ENCODE measurements at regions not wholly inside any gene's neighbourhood (a gene's known extent, or its start where the extent isn't known, plus 50 kb on each side); places are given as distances from the start of the nearest gene placed in this dataset.
A peak's percentile ranks its signal among the peaks of the same experiment; 100 is the strongest.
"Not testable (repeated sequence)": the region's sequence is repeated elsewhere in the genome, so short reads cannot be mapped to it uniquely, and the experiment has no call there.

DNA sequence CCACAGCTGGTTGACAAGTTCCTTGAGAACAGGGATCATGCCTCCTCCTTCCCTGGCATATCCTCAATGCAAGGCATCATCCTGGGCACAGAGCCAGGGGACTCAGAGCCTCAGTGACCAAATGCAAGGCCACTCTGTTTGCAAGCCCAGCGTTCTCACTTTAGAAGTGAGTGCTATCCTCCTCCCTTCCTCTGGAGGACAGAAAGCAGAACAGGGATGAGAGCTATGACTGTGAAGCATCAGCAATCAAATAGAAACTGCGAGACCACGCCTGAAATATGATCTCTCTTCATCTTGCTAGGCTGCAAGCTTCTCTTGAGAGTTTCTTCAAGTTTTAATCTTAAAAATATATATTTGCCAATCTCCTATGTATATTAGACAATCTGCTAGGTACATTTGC lies 119.8 kb downstream of the LRATD1 start:
- DNase-seq (ENCODE audit: low read depth), result no peak

DNA sequence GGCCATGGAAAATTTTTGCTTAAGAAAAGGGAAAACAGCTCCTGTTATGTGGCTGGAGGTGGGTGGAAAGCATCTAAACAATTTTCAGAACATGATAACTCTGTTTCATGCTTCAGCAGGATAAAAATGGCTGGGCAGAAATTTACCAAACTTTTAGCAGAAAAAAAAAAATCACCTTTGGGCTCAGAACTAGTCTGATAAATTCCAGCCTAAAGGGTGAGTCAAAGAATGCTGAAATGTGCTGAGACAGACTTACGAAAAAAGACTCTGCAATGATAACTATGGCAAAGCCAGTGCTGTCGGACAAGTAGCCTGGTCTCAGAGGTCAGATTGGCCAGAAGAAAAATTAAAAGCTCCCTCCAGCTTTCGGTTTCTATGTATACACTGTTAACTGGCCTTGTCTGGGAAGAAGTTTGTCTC lies 123.6 kb downstream of the LRATD1 start:
- peak; percentile 26 for DNase-seq (ENCODE audit: low read depth)

DNA sequence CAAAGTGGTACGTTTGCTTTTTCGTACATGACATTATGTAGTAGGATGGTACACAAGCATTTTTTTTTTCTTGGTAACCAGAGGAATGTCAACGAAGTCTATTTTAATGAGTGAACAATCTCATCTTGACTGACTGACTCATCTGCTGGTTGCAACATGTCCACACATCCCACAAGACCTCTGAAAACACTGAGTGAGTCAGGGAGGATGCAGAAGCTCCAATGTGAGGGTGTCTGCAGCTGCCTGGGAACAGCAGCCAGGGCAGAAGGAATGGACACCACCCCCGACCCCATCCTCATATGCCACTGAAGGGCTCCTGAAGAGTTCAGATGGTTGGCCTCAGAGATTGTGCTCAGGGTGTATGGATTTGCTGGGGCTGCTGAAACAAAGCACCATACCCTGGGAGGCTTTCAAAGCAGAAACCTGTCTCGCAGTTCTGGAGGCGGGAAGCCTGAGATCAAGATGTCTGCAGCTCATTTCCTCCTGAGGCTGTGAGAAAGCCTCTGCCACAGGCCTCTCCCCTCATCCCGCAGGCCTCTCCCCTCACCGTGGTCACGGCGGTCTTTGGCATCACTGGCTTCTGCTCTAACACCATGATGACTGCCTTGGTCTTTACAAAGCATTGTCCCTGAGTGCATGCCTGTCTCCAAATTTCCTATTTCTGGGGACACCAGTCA lies 124.6 kb downstream of the LRATD1 start:
- DNase-seq (ENCODE audit: low read depth), result peak; percentile 77

DNA sequence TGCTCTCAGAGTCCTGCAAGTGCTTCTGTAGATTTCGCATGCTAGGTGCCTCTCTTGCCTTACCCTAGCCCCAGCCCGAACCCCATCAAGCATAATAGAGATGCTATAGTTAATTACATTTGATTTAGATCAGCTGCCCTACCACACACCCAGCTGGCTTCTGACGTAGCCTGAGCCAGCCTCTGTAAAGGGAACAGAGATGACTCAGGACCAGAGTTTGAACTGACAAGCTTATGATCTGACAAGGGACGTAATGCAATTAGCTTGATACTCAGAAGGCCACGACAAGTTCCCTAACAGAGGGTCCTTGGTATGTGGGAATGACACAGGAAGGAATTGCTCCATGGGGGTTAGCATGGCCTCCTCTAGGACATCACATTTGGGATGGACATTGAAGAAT lies 126.6 kb downstream of the LRATD1 start:
- no peak for DNase-seq (ENCODE audit: low read depth)

DNA sequence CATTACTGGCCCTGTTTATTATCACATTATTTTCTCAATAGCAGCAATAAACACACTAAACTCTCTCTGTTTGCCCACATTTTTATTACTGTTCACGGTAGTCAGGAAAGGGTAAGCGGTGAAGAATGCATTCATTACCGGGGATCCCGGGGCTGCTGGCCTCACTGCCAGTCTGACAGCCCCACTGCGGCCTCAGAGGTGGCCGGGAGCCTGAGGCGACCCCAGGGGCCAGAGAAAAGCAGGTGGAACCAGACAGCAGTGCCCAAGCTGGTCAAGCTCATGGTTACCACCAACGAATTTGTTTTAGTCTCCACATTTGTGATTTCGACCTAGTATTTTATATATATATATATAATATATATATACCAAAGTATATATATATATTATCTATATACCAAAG lies 127.7 kb downstream of the LRATD1 start:
- DNase-seq (ENCODE audit: low read depth), result no peak

DNA sequence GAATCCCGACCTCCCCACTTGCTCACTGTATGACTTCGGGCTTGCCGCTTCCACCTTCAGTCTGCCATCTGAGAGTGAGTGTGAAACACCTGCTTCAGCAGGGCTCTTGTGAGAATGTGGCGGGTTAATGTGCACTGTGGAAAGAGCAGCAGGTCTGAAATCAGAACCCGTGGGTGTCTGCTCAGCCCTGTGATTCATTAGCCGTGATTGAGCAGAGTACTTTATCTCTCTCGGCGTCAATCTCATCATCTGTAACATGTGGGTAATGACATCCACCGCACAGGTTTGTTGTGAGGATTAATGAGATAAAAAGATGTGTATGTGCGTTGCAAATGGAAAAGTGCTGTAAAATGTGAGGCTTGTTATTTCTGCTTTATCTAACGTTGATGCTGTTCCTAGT lies 128.6 kb downstream of the LRATD1 start:
- DNase-seq (ENCODE audit: low read depth), result no peak

DNA sequence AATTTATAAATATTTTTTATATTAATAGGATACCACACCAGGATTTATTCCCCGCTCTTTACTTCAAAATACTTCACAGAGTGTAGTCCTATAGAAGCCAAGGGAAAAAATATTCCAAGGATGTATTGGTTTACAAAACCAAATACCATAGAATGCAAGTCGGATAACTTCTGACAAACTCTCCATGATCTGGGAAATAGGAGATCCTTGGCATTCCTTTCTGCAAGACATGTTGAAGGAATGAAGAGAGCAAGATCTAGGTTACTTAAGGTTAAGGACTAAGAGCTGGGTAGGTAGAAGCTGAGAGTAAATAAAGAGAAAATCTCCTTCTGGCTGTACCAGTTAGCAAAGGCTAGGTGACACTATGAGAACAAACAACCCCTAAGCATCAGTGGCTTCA lies 141.2 kb downstream of the LRATD1 start:
- DNase-seq (ENCODE audit: low read depth), result no peak

DNA sequence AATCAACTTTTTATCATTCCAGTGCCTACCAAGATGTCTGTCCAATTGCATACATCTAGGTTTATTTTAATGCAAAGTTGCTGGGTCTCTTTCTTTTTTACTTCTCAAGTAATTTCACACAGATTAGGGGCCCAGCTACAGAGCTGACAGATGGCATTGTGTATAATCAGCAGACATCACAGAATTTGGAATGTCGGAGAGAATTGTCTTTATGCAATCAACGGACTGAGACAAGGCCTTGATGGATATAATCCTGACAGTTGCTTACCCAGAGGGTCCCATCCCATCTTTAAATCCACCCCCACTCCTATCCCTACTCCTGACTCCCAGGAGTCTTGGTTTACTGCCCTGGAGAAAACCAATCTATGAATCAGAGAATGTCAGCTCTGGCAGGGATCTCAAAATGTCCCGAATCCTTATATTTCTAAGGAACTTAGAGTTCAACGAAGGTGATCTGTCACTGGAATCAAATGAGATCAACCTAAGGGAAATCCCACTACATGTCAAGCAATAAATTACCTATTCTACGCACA lies 142.0 kb downstream of the LRATD1 start:
- DNase-seq (ENCODE audit: low read depth), result no peak

DNA sequence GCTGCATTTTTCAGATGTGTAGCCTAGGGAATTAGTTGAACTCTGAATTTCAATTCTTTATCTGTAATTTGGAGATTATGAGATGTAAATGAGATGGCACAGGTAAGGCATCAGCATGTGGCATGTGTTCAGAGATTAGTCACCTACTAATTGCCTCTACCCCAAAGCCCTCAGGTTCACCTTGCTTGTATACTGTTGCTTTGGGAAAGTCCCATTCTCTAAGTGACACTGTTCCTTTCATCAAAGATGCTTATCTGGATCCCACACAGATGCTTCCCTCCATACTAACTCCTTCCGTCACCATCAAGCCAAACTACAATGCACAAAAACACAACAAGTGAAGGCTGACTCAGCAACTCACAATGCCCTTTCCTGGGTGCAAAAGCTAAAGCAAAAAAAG lies 143.7 kb downstream of the LRATD1 start:
- DNase-seq (ENCODE audit: low read depth), result no peak

DNA sequence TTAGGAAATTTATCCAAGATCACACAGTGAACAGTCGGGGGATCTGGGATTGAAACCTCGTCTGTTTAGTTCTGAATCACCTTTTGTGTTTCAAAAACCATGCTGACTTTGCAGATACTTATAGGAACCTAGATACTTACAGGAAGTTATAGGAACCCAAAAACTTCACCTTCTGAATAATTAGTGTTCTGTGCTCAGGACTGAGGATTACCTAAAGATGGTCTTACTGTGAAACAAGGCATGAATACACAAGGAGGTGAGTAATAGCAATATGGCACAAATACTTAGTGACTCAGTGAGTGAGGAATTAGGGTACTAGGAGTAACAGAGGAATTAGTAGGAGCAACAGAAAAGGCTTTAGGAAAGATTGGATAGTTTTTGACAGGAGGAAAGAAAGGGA lies 145.5 kb downstream of the LRATD1 start:
- DNase-seq (ENCODE audit: low read depth), result no peak

DNA sequence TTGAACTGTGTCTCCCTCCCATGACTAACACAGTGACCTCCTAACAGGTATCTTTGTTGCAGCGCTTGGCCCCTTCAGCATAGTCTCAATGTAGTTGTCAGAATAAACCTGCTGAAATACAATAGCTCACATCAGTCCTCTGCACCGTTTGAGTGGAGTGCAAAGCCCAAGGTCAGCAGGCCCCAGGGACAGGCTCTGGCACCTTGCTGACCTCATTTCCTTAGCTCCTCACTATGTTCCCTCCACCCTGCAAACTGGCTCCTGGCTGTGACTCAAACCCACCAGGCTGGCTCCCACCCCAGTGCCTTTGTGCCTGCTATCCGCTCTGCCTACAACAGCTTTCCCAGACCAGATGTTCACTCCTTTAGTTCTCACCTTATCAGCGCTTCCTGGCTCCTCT lies 146.7 kb downstream of the LRATD1 start:
- DNase-seq (ENCODE audit: low read depth), result no peak

DNA sequence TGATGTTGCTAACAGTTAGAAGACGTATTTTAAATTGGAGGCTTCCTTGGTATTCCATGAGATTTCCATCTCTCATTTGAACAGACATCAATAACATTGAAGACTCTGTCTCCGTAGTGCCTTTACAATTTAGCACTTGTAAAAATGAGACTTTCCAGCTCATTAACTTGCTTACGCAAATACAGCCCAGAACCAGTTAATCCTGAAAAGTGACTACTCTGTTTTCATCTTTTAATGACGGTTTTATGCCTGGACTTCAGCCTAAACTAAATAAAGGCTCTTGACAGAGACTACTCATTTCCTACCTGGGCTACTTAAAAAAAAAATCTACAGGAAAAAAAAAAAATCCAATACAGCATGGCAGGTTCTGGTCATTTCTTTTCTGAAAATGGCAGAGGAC lies 148.6 kb downstream of the LRATD1 start:
- DNase-seq (ENCODE audit: low read depth), result no peak

DNA sequence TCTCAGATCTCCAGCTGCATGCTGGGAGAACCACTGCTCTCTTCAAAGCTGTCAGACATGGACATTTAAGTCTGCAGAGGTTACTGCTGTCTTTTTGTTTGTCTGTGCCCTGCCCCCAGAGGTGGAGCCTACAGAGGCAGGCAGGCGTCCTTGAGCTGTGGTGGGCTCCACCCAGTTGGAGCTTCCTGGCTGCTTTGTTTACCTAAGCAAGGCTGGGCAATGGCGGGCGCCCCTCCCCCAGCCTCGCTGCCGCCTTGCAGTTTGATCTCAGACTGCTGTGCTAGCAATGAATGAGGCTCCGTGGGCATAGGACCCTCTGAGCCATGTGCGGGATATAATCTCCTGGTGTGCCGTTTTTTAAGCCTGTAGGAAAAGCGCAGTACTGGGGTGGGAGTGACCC lies 156.3 kb downstream of the LRATD1 start:
- not testable (repeated sequence) for DNase-seq (ENCODE audit: low read depth)

DNA sequence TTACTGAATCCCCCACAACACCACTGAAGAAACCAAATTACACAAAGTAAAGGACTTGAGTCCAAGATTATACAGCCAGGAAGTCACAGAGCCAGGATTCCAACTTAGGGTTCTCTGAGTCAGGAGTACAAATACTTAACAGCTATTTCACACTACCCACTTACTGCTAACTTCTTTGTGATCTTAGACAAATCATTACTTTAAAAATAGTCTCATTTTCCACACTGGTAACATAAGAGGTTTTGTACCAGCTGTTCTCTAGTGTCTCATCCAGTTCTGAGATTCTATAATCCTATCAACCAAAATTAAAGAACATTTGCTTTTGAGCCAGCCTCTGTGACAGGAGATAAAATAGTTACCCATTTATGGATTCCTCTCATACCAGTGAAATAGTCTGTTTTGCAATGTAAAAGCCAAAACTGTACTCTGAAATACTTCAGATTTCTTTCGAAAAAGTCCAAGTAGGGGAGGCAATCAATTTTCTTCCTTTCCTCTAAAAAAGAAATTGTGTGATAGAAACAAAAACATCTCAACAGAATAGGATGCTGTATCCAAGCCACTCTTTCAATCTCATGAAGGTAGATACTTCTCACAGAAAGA lies 157.6 kb downstream of the LRATD1 start:
- no peak for DNase-seq (ENCODE audit: low read depth)

DNA sequence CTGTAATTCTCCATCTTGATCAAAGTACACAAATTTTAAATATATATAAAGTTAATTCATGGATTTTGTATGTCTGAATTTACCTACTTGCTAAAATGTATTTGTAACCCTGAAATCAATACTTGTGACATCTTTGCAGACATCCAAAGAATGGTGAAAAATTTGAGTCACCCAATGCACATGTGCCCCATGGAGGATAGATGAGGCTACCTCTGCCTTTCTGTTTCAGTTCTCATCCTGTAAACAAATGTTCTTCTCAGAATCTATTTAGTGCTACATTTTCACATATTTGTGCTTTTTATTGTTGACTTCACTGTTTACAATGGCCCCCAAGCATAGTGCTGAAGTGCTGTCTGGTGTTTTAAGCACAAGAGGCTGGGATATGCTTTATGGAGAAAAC lies 171.5 kb downstream of the LRATD1 start:
- DNase-seq (ENCODE audit: low read depth), result no peak

DNA sequence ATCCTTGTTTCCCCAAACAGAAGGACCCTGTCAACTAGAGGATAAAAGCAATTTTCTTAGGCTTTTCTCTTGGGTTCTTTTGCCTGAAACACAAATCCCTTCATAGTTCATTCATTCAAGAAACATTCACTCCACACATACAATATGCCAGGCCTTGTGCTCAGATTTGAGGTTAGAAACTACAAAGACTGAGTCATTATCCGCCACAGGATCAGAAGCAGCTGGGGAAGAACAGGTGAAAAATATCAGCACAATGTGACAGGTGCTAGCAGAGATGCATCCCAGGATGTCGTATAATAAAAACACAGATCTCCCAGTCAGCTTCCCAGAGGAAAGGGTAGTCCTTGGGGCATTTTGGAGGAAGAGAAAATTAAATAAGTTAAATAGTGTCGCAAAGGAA lies 172.4 kb downstream of the LRATD1 start:
- DNase-seq (ENCODE audit: low read depth), result no peak

DNA sequence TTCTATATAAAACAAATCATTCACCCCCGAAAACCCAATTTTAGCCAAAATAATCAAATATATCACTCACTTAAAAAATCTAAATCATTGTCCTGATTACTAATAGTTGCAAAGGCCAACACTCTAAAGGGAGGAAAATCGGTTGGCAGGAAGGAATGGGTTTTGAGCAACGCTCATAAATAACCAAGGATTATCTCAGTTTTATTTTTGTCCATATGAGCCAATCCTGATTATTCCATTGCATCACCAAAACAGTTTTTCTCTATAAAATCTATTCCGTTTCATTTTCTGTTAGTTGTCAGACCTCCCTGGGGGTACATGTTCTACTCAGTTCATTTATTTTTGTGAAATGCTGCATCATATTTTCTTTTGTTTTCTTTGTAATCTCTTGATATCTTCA lies 174.1 kb downstream of the LRATD1 start:
- DNase-seq (ENCODE audit: low read depth), result no peak

DNA sequence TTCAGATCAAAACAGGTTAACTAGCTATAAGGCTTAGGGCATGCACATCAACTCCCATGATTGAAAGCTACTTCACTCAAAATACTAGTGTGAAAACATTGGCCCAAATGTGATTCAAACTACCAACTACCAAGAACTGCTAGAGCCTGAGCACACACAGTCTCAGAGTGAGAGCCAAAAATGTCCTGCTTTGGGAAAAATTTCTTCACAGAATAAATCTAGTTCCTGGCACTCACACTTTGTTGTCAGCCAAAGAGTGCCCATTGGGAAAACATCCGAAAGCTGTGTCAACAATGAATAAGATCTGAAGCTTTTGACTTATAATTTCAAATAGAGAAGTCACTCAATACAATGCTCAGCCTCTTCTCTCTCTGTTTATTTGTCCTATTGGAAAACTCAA lies 182.7 kb downstream of the LRATD1 start:
- DNase-seq (ENCODE audit: low read depth), result no peak

DNA sequence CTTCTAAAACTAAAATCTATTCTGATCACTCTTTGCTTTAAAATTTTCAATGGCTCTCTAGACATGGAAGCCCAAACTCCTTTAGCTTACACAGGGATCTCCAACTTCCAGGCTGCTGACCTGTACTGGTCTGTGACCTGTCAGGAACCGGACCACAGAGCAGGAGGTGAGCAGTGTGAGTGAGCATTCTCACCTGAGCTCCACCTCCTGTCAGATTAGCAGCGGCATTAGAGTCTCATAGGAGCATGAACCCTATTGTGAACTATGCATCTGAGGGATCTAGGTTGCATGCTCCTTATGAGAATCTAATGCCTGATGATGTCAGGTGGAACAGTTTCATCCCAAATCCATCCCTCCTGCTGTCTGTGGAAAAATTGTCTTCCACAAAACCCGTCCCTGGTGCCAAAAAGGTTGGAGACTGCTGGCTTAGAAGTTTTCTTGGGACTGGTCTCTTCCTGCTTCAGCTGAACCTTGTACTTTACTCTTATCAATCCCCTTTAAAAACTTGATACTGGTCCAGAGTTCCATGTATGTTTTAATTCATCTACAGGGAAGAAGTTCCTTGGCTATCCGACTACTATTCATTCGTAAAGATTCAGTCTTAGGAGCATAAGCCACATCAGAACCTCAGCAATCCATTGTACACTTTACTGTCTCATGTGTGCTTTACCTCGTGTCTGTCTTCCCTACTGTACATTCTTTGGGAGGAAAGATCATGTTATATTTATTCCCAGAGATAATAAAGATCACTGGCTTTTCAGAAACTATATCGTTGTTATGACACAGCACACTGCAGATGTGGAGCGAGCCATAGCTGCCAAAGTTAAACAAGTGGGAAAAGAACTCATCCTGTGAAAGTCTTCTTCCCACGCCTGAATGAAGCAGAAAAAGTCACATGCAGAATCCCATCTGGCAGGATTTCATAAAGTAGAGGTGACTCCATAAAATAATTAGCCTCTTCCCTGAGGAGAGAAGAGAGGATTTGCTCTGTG lies 183.8 kb downstream of the LRATD1 start:
- no peak for DNase-seq (ENCODE audit: low read depth)

DNA sequence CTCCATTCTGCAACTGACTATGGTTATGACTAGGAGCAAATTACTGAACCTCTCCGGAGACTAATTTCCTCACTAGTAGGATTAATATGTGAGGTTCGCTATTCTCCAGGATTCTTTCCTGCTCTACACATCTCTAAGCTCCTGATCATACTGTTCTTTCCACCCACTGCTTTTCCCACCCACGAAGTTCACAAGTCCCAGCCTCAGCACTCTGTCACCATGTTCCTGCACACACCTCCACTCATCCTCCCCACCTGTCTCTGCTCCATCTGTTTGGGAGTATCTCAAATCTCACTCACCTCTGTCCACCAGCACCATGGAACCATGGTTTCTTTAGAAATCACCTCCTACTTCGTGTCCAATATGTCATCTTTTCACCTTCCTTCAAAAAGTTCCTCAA lies 185.3 kb downstream of the LRATD1 start:
- no peak for DNase-seq (ENCODE audit: low read depth)

DNA sequence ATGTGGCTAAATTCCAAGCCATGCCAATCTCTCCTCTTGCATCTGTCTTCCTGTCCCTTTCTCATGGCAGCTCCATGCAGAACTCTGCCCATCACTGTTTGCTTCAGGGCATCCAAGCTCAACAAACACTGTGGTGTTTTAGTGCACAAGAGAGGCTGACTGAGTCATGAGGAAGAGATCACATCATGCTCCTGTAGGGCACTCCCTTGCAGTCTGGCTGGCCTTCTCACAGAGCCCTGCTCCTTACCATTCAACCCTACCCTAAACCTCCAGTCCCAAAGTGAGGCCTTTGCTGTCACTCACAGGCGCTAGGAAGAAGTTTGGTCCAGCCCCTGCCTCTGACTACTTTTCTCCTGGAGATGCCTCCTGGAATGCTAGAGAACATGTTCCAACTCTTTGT lies 194.0 kb downstream of the LRATD1 start:
- DNase-seq (ENCODE audit: low read depth), result no peak

DNA sequence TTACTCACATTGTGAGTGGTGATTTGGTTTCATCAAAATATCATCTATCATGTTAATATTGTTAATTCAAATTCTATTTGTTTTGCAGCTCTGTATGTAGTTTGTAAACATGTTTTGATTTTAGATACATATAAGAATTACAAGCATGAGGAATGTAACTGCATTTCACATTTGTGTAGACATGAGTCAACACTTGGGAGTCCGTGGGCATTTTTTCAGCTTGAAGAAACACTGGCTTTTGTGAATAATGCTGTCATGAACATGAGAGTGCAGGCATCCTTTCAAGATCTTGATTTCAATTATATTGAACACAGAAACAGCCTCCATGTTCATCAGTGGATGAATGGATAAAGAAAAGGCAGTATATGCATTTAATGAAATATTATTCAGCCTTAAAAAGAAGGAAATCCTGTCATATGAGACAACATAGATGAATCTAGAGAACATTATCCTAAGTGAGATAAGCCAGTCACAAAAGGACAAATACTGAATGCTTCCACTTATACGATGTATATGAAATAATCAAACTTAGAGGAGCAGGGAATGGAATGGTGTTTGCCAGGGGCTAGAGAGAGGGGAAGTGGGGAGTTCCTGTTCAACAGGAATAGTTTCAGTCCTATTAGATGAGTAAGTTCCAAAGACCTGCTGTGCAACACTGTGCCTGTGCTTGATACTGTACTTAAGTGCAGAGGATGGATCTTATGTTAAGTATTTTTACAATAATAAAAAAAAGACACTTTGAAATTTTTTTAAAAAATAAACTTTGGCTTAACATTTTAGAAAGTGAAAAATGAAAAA lies 194.9 kb downstream of the LRATD1 start:
- DNase-seq (ENCODE audit: low read depth), result no peak

All from amniotic epithelial cell (primary cell).